ENCODE measurements at regions not wholly inside any gene's neighbourhood (a gene's known extent, or its start where the extent isn't known, plus 50 kb on each side); places are given as distances from the start of the nearest gene placed in this dataset.

DNA sequence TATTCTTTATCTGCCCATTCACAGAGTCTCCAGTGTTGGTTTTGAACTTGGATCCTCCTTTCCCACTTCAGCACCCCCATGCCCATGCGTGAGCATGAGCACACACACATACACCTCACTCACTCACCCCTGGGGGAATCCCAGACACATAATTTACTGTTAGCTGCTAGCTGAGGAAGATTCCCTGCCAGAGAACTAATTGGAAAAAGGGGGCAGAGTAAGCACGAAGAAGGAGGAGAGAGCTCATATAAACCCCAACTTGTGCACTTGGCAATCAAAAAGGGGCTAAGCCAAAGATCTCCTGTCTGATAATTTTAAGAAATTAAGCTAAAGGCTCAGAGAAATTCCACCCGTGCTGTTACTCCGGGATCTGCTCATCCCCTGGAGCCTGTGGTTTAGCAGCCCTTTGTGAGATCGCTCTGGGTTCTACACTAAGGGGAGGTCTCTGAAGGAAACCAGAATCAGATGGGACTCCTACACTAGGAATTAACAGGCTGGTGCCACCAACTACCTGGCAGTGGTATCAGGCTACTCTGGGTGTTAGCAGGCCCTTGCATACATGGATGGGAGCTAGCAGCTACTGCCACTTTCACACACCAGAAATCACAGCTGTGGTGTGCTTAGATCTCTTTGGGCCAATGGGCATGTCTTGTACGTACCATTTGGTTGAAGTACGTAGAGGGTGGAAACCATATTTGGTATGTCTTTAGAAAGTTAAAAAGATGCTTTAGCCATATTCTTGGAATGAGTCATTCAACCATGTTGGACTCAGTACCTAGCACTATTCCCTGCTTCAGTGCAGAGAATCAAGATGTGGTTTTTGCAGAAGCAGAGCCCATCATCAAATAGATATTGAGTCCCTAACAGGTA, 95.6 kb upstream of the SLC14A2 start:
- TF ChIP-seq, protein P1, sequence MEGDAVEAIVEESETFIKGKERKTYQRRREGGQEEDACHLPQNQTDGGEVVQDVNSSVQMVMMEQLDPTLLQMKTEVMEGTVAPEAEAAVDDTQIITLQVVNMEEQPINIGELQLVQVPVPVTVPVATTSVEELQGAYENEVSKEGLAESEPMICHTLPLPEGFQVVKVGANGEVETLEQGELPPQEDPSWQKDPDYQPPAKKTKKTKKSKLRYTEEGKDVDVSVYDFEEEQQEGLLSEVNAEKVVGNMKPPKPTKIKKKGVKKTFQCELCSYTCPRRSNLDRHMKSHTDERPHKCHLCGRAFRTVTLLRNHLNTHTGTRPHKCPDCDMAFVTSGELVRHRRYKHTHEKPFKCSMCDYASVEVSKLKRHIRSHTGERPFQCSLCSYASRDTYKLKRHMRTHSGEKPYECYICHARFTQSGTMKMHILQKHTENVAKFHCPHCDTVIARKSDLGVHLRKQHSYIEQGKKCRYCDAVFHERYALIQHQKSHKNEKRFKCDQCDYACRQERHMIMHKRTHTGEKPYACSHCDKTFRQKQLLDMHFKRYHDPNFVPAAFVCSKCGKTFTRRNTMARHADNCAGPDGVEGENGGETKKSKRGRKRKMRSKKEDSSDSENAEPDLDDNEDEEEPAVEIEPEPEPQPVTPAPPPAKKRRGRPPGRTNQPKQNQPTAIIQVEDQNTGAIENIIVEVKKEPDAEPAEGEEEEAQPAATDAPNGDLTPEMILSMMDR (IDR thresholded peaks at IDR 0.05): no peak
- TF ChIP-seq EZH2 (IDR thresholded peaks at IDR 0.05; ENCODE audit: borderline replicate concordance, insufficient read depth, low read depth, low read length, poor library complexity, severe bottlenecking): no peak
